ENCODE measurements at regions not wholly inside any gene's neighbourhood (a gene's known extent, or its start where the extent isn't known, plus 50 kb on each side); places are given as distances from the start of the nearest gene placed in this dataset.

DNA sequence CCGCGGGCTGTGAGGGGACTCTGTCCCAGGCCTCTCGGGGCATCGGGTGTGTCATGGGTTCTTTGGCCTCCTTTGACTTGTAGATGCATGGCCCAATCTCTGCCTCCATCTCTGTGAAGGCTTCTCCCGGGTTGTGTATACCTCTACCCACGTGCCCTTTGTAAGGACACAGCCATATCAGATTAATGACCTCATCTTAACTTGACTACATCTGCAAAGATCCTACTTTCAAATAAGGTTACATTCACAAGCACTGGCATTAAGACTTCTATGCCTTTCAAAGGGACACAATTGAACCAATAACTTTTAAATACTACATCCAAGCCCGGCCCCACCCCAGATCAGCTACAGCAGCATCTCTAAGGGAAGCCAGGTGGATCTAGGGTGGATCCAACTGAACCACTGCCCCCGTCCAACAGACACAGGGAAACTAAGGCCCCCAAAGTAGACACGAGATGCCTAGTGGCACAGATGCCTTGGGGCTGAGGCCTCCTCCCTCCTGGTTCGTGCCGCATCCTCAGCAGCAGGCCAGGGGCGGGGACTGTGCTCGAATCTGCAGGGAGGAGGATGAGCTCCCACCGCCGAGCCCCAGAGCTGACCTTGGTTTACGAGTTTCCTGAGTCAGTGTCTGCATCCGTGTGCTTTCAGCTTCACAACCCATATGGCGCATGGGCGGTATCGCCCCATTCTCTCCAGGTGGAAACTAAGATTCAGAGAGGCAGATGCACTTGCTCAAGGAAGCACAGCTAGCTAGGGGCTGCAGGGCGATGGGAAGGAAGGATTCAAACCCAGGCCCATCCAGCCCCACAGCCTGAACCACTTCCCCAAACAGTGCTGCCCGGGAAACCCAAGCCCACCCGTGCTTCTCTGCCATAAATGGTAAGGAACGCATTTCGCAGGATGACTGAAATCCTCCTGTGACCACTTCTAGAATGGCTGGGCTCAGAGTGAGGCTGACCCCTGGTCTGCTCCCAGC is 353.3 kb downstream of the C16orf95 start:
- no peaks in the 10 kb centered on the region for H3K9me3 ChIP-seq (replicated peaks; ENCODE audit: control insufficient read depth, insufficient read depth, low read length)
- H3K79me2 ChIP-seq (ENCODE audit: control insufficient read depth, insufficient read depth, low read length), result no peaks in the 10 kb centered on the region
- ChIA-PET RAD21 (ENCODE audit: unreplicated experiment) (no interaction called here), CTCF (no interaction called here), POLR2A (no interaction called here), SMC1A (ENCODE audit: uncharacterized antibody, unreplicated experiment) (no interaction called here)
- no peak overlapping the region for H3K4me2 ChIP-seq (ENCODE audit: control insufficient read depth, insufficient read depth)
- no peaks in the 10 kb centered on the region for H4K20me1 ChIP-seq (ENCODE audit: control insufficient read depth, insufficient read depth)
- DNase-seq (ENCODE audit: low read depth, low spot score) (no peak), ATAC-seq (no peak), FAIRE-seq (no peak)
- intact Hi-C loops (cut with micrococcal nuclease; ENCODE audit: unreplicated experiment), result no loop called here
- H3K36me3 ChIP-seq (ENCODE audit: control insufficient read depth in 2 of 2, insufficient read depth in 2 of 2, low read length in 1 of 2), result no peaks in the 10 kb centered on the region
- H3K27ac ChIP-seq (ENCODE audit: control insufficient read depth, insufficient read depth), result no peak overlapping the region
- no peak for TF ChIP-seq HDAC6 (IDR thresholded peaks at IDR 0.05; ENCODE audit: unreplicated experiment)
- no peak for TF ChIP-seq GATAD2B (conservative IDR thresholded peaks at IDR 0.05; ENCODE audit: low read depth)
- no peak for TF ChIP-seq MTA2 (IDR thresholded peaks at IDR 0.05; ENCODE audit: low read depth)
- no peak for TF ChIP-seq GABPA (IDR thresholded peaks at IDR 0.05; ENCODE audit: low read depth)
- no peak for TF ChIP-seq YBX1 (IDR thresholded peaks at IDR 0.05)
- H3K4me1 ChIP-seq (ENCODE audit: control insufficient read depth, insufficient read depth, low read length), result no peaks in the 10 kb centered on the region
- BruUV-seq (replicated peaks), result no TSS peak
- 34% methylated on average over 25 of the region's 25 CpGs for WGBS (ENCODE audit: insufficient coverage, insufficient replicate concordance, low lambda C conversion rate, missing lambda C conversion rate)
- no peak overlapping the region for H3K4me3 ChIP-seq
- no peak overlapping the region for H2AFZ ChIP-seq (ENCODE audit: control insufficient read depth, low read depth, low read length)
- peaks cover 0 to 2% of the 10 kb centered on the region in 2 experiments; a peak in 1 of 4 replicates for H3K27me3 ChIP-seq (replicated peaks in 1 of 2; ENCODE audit: control insufficient read depth in 2 of 2, insufficient read depth in 2 of 2, low read length in 1 of 2)
- H3K9ac ChIP-seq (ENCODE audit: control insufficient read depth, insufficient read depth, low read length), result no peak overlapping the region
- in situ Hi-C loops (cut with MboI), result no loop called here

DNA sequence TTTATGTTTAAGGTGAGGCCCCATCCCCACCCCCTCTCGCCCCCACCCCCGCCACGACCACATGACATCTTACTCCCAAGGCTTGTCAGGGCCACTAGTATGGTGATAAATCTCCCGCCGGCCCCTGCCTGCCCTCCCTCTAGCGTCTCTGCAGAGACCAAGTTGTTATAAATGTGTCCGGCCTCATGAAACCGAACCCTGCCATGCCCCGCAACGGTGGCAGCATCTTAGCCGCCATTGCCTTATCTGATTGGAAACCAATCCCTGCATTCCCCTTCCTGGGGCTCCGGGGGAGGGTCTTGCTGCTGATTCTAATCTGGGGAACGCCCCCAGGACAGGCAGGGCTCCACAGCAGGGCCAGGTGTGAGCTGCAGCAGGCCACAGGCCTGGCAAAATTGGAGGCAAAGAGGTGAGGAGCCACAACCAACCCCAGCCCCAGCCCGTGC is 352.4 kb downstream of the C16orf95 start:
- intact Hi-C loops (cut with micrococcal nuclease; ENCODE audit: unreplicated experiment), result no loop called here
- H3K36me3 ChIP-seq (ENCODE audit: control insufficient read depth in 2 of 2, insufficient read depth in 2 of 2, low read length in 1 of 2), result no peaks in the 10 kb centered on the region
- no peak overlapping the region for H2AFZ ChIP-seq (ENCODE audit: control insufficient read depth, low read depth, low read length)
- SMC1A ChIA-PET (ENCODE audit: uncharacterized antibody, unreplicated experiment), result no interaction called here
- no TSS peak for BruUV-seq (replicated peaks)
- in situ Hi-C loops (cut with MboI), result no loop called here
- H3K4me2 ChIP-seq (ENCODE audit: control insufficient read depth, insufficient read depth), result no peak overlapping the region
- H3K27ac ChIP-seq (ENCODE audit: control insufficient read depth, insufficient read depth), result no peak overlapping the region
- FAIRE-seq, result no peak
- no peak for DNase-seq (ENCODE audit: low read depth, low spot score)
- no peaks in the 10 kb centered on the region for H3K4me1 ChIP-seq (ENCODE audit: control insufficient read depth, insufficient read depth, low read length)
- H3K9me3 ChIP-seq (replicated peaks; ENCODE audit: control insufficient read depth, insufficient read depth, low read length), result no peaks in the 10 kb centered on the region
- CTCF ChIA-PET, result no interaction called here
- RAD21 ChIA-PET (ENCODE audit: unreplicated experiment), result no interaction called here
- H3K27me3 ChIP-seq (replicated peaks in 1 of 2; ENCODE audit: control insufficient read depth in 2 of 2, insufficient read depth in 2 of 2, low read length in 1 of 2), result peaks cover 0 to 2% of the 10 kb centered on the region in 2 experiments; a peak in 1 of 4 replicates
- no peak overlapping the region for H3K4me3 ChIP-seq
- H3K79me2 ChIP-seq (ENCODE audit: control insufficient read depth, insufficient read depth, low read length), result no peaks in the 10 kb centered on the region
- H4K20me1 ChIP-seq (ENCODE audit: control insufficient read depth, insufficient read depth), result no peaks in the 10 kb centered on the region
- POLR2A ChIA-PET, result no interaction called here
- 57% methylated on average over 12 of the region's 14 CpGs for WGBS (ENCODE audit: insufficient coverage, insufficient replicate concordance, low lambda C conversion rate, missing lambda C conversion rate)
- no peak overlapping the region for H3K9ac ChIP-seq (ENCODE audit: control insufficient read depth, insufficient read depth, low read length)
- ATAC-seq, result no peak
- TF ChIP-seq, protein P1, sequence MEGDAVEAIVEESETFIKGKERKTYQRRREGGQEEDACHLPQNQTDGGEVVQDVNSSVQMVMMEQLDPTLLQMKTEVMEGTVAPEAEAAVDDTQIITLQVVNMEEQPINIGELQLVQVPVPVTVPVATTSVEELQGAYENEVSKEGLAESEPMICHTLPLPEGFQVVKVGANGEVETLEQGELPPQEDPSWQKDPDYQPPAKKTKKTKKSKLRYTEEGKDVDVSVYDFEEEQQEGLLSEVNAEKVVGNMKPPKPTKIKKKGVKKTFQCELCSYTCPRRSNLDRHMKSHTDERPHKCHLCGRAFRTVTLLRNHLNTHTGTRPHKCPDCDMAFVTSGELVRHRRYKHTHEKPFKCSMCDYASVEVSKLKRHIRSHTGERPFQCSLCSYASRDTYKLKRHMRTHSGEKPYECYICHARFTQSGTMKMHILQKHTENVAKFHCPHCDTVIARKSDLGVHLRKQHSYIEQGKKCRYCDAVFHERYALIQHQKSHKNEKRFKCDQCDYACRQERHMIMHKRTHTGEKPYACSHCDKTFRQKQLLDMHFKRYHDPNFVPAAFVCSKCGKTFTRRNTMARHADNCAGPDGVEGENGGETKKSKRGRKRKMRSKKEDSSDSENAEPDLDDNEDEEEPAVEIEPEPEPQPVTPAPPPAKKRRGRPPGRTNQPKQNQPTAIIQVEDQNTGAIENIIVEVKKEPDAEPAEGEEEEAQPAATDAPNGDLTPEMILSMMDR (IDR thresholded peaks at IDR 0.05 in 2 of 3, conservative IDR thresholded peaks at IDR 0.05 in 1 of 3; ENCODE audit: control insufficient read depth in 2 of 3, extremely low read depth in 1 of 3, insufficient read depth in 1 of 3, low read depth in 3 of 3, low read length in 3 of 3), result no peak
- TF ChIP-seq ZNF217 (IDR thresholded peaks at IDR 0.05) (no peak), NFIC (IDR thresholded peaks at IDR 0.05; ENCODE audit: low read depth, low read length) (no peak), MYC (IDR thresholded peaks at IDR 0.05; ENCODE audit: insufficient read depth, insufficient read length, insufficient replicate concordance, low read length, severe bottlenecking) (no peak), RUNX3 (IDR thresholded peaks at IDR 0.05; ENCODE audit: low read length) (no peak), BHLHE40 (IDR thresholded peaks at IDR 0.05; ENCODE audit: borderline replicate concordance in 1 of 2, low read depth in 2 of 2, low read length in 1 of 2) (no peak), SREBF2 (IDR thresholded peaks at IDR 0.05; ENCODE audit: low read length) (no peak)
- TF ChIP-seq, protein P2, sequence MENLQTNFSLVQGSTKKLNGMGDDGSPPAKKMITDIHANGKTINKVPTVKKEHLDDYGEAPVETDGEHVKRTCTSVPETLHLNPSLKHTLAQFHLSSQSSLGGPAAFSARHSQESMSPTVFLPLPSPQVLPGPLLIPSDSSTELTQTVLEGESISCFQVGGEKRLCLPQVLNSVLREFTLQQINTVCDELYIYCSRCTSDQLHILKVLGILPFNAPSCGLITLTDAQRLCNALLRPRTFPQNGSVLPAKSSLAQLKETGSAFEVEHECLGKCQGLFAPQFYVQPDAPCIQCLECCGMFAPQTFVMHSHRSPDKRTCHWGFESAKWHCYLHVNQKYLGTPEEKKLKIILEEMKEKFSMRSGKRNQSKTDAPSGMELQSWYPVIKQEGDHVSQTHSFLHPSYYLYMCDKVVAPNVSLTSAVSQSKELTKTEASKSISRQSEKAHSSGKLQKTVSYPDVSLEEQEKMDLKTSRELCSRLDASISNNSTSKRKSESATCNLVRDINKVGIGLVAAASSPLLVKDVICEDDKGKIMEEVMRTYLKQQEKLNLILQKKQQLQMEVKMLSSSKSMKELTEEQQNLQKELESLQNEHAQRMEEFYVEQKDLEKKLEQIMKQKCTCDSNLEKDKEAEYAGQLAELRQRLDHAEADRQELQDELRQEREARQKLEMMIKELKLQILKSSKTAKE (IDR thresholded peaks at IDR 0.05; ENCODE audit: low read depth, poor library complexity, severe bottlenecking), result no peak
